ENCODE measurements at regions not wholly inside any gene's neighbourhood (a gene's known extent, or its start where the extent isn't known, plus 50 kb on each side); places are given as distances from the start of the nearest gene placed in this dataset.

GRCh38 chr1:78291872-78292271 is 198.9 kb upstream of the PTGFR start:
- no peaks in the 10 kb centered on the region for H3K4me1 Mint-ChIP-seq
- ATAC-seq: no peak
- no peak overlapping the region for H3K27ac Mint-ChIP-seq
- no peaks in the 10 kb centered on the region for H3K4me1 ChIP-seq (ENCODE audit: control insufficient read depth, insufficient read depth, low read length)
- no peak for TF ChIP-seq CTCF (IDR thresholded peaks at IDR 0.05)
- H3K27me3 ChIP-seq (ENCODE audit: control insufficient read depth, insufficient read depth, low read length): no peaks in the 10 kb centered on the region
- no peak overlapping the region for H3K4me3 ChIP-seq (ENCODE audit: low read length)
- H3K4me3 Mint-ChIP-seq: no peak overlapping the region
- H3K9me3 Mint-ChIP-seq: peaks cover 7 to 8% of the 10 kb centered on the region in 2 donors
- H3K9me3 ChIP-seq (ENCODE audit: control insufficient read depth, insufficient read depth, low read length): no peaks in the 10 kb centered on the region
- no peaks in the 10 kb centered on the region for H3K27me3 Mint-ChIP-seq (ENCODE audit: low read depth in 2 of 2)
- intact Hi-C loops (cut with micrococcal nuclease): no loop called here
- no peak overlapping the region for H3K27ac ChIP-seq (ENCODE audit: low read length)
- no peak for DNase-seq
- no peaks in the 10 kb centered on the region for H3K36me3 ChIP-seq (ENCODE audit: control insufficient read depth, insufficient read depth, low read length)
- H3K36me3 Mint-ChIP-seq: no peaks in the 10 kb centered on the region

GRCh38 chr1:78292361-78292760 is 198.4 kb upstream of the PTGFR start:
- H3K4me1 ChIP-seq (ENCODE audit: control insufficient read depth, insufficient read depth, low read length): no peaks in the 10 kb centered on the region
- no peaks in the 10 kb centered on the region for H3K27me3 ChIP-seq (ENCODE audit: control insufficient read depth, insufficient read depth, low read length)
- no peak overlapping the region for H3K4me3 ChIP-seq (ENCODE audit: low read length)
- no peak overlapping the region for H3K4me3 Mint-ChIP-seq
- H3K27ac Mint-ChIP-seq: no peak overlapping the region
- no peak overlapping the region for H3K27ac ChIP-seq (ENCODE audit: low read length)
- WGBS (ENCODE audit: insufficient coverage): 90% methylated on average over 3 of the region's 3 CpGs
- H3K9me3 ChIP-seq (ENCODE audit: control insufficient read depth, insufficient read depth, low read length): no peaks in the 10 kb centered on the region
- intact Hi-C loops (cut with micrococcal nuclease): no loop called here
- no peak for TF ChIP-seq CTCF (IDR thresholded peaks at IDR 0.05)
- H3K4me1 Mint-ChIP-seq: no peaks in the 10 kb centered on the region
- H3K27me3 Mint-ChIP-seq (ENCODE audit: low read depth in 2 of 2): no peaks in the 10 kb centered on the region
- ATAC-seq (no peak), DNase-seq (no peak)
- peaks cover 7 to 8% of the 10 kb centered on the region in 2 donors for H3K9me3 Mint-ChIP-seq
- no peaks in the 10 kb centered on the region for H3K36me3 ChIP-seq (ENCODE audit: control insufficient read depth, insufficient read depth, low read length)
- no peaks in the 10 kb centered on the region for H3K36me3 Mint-ChIP-seq

GRCh38 chr1:78297836-78298235 is 192.9 kb upstream of the PTGFR start:
- no peak overlapping the region for H3K4me3 ChIP-seq (ENCODE audit: low read length)
- no peak for TF ChIP-seq CTCF (IDR thresholded peaks at IDR 0.05)
- H3K36me3 Mint-ChIP-seq: no peaks in the 10 kb centered on the region
- no peaks in the 10 kb centered on the region for H3K4me1 Mint-ChIP-seq
- ATAC-seq (no peak), DNase-seq (no peak)
- H3K27ac Mint-ChIP-seq: no peak overlapping the region
- H3K36me3 ChIP-seq (ENCODE audit: control insufficient read depth, insufficient read depth, low read length): no peaks in the 10 kb centered on the region
- H3K27me3 ChIP-seq (ENCODE audit: control insufficient read depth, insufficient read depth, low read length): no peaks in the 10 kb centered on the region
- 78% methylated on average over 4 of the region's 4 CpGs for WGBS (ENCODE audit: insufficient coverage)
- peaks cover 0 to 6% of the 10 kb centered on the region in 2 donors for H3K9me3 Mint-ChIP-seq
- intact Hi-C loops (cut with micrococcal nuclease): no loop called here
- no peaks in the 10 kb centered on the region for H3K27me3 Mint-ChIP-seq (ENCODE audit: low read depth in 2 of 2)
- no peaks in the 10 kb centered on the region for H3K9me3 ChIP-seq (ENCODE audit: control insufficient read depth, insufficient read depth, low read length)
- no peaks in the 10 kb centered on the region for H3K4me1 ChIP-seq (ENCODE audit: control insufficient read depth, insufficient read depth, low read length)
- no peak overlapping the region for H3K27ac ChIP-seq (ENCODE audit: low read length)
- H3K4me3 Mint-ChIP-seq: no peak overlapping the region

- ATAC-seq (no peak), DNase-seq (no peak)
- Mint-ChIP-seq H3K9me3 (peaks cover 0 to 6% of the 10 kb centered on the region in 2 donors), H3K4me3 (no peak overlapping the region), H3K4me1 (no peaks in the 10 kb centered on the region), H3K27ac (no peak overlapping the region), H3K36me3 (no peaks in the 10 kb centered on the region), H3K27me3 (ENCODE audit: low read depth in 2 of 2) (no peaks in the 10 kb centered on the region)
- Histone ChIP-seq H3K27me3 (ENCODE audit: control insufficient read depth, insufficient read depth, low read length) (no peaks in the 10 kb centered on the region), H3K9me3 (ENCODE audit: control insufficient read depth, insufficient read depth, low read length) (no peaks in the 10 kb centered on the region), H3K27ac (ENCODE audit: low read length) (no peak overlapping the region), H3K4me1 (ENCODE audit: control insufficient read depth, insufficient read depth, low read length) (no peaks in the 10 kb centered on the region), H3K36me3 (ENCODE audit: control insufficient read depth, insufficient read depth, low read length) (no peaks in the 10 kb centered on the region), H3K4me3 (ENCODE audit: low read length) (no peak overlapping the region)
- no peak for TF ChIP-seq CTCF (IDR thresholded peaks at IDR 0.05)
- intact Hi-C loops (cut with micrococcal nuclease): no loop called here
- 63% methylated on average over 3 of the region's 3 CpGs for WGBS (ENCODE audit: insufficient coverage)
Measured at GRCh38 chr1:78298349-78298748, 192.4 kb upstream of the PTGFR start.

All from natural killer cell (primary cell).